GM13976 (cell line): ENCODE measurements at regions not wholly inside any gene's neighbourhood (a gene's known extent, or its start where the extent isn't known, plus 50 kb on each side); places are given as distances from the start of the nearest gene placed in this dataset.
"Not testable (repeated sequence)": the region's sequence is repeated elsewhere in the genome, so short reads cannot be mapped to it uniquely, and the experiment has no call there.

Experiments used
- DNase-seq: peaks from one replicate; pipeline ENCODE4 v3.0.0; 2012; ENCODE audit warnings: low spot score
- CTCF ChIP-seq: IDR thresholded peaks from 2 replicates; pipeline ENCODE4 v1.5.1; 2012; ENCODE audit warnings: borderline replicate concordance, mild to moderate bottlenecking; ENCODE audit not compliant: insufficient read depth; ENCODE audit errors: extremely low read depth, missing control alignments, control extremely low read depth
- in situ Hi-C: fragments of 300-500 bp; cut with MboI; formaldehyde crosslinking; loops from one replicate; pipeline ENCODE4 v1.12.0; 2022; ENCODE audit warnings: low sequenced_read_pairs, mixed read lengths, inconsistent platforms; ENCODE audit not compliant: unreplicated experiment

GRCh38 chr7:65301007-65301406 lies 72.6 kb upstream of the ZNF92 start:
- in situ Hi-C loops: no loop called here
- DNase-seq: no peak
- no peak for TF ChIP-seq CTCF

- in situ Hi-C loops: no loop called here
- no peak for TF ChIP-seq CTCF
- DNase-seq: no peak
Observed at GRCh38 chr7:65295409-65295808, 78.2 kb upstream of the ZNF92 start.

- in situ Hi-C loops, DNase-seq: not testable (repeated sequence)
Observed at GRCh38 chr7:65290340-65290739, 83.3 kb upstream of the ZNF92 start.

- in situ Hi-C loops: no loop called here
- no peak for TF ChIP-seq CTCF
- DNase-seq: no peak
Observed at GRCh38 chr7:65287023-65287422, 86.6 kb upstream of the ZNF92 start.

- no peak for TF ChIP-seq CTCF
- in situ Hi-C loops: no loop called here
Observed at GRCh38 chr7:65285906-65286864, 87.5 kb upstream of the ZNF92 start.

GRCh38 chr7:65285241-65285640 lies 88.4 kb upstream of the ZNF92 start:
- in situ Hi-C loops, DNase-seq: not testable (repeated sequence)

More at GRCh38 chr7:65285906-65286864, 87.5 kb upstream of the ZNF92 start:
- no peak for DNase-seq

GRCh38 chr7:65279795-65280194 lies 93.9 kb upstream of the ZNF92 start:
- in situ Hi-C loops: no loop called here
- TF ChIP-seq CTCF: no peak
- no peak for DNase-seq
